Prostate gland (tissue), 2 donors: ENCODE measurements at regions not wholly inside any gene's neighbourhood (a gene's known extent, or its start where the extent isn't known, plus 50 kb on each side); places are given as distances from the start of the nearest gene placed in this dataset.

Experiments used
- POLR2A ChIP-seq: fragments of 450-650 bp; IDR thresholded peaks from one replicate; pipeline ENCODE4 v1.6.1; 2016; ENCODE audit warnings: antibody characterized with exemption, mild to moderate bottlenecking
- POLR2AphosphoS5 ChIP-seq: sonication (generic); formaldehyde crosslinking; IDR thresholded peaks from one replicate; pipeline ENCODE4 v1.6.1; 2017; ENCODE audit warnings: antibody characterized with exemption
- TF ChIP-seq, protein P1 (sequence below), 4 experiments: fragments of 200-600 bp in 2 of 4; fragments of 450-650 bp in 2 of 4; sonication (generic) in 2 of 4; IDR thresholded peaks; 1 replicate in 3 of 4; 2 replicates in 1 of 4; pipeline ENCODE4 v1.5.1; 2016 to 2019; ENCODE audit warnings: antibody characterized with exemption in 4 of 4, mild to moderate bottlenecking in 2 of 4, moderate library complexity in 2 of 4

DNA sequence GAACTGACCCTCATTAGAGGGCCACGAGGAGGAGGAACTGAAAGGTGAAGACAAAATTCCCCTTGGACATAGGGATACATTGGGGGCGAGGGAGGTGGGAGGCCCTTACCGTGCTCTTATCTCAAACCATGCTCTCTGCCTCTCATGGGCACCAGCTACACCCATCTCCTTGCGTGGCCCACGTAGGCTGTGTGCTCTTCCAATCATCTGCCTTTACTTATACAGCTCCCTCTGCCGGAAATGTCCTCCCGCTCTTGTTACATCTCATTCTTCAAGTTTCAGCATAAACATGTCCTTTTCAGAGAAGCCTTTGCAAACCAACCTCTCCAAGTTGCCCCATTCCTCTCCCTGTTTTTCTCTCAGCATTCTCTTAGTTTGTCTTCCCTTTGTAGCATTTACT is 307.8 kb upstream of the PROK2 start:
- TF ChIP-seq POLR2A = no peak
- TF ChIP-seq, protein P1, sequence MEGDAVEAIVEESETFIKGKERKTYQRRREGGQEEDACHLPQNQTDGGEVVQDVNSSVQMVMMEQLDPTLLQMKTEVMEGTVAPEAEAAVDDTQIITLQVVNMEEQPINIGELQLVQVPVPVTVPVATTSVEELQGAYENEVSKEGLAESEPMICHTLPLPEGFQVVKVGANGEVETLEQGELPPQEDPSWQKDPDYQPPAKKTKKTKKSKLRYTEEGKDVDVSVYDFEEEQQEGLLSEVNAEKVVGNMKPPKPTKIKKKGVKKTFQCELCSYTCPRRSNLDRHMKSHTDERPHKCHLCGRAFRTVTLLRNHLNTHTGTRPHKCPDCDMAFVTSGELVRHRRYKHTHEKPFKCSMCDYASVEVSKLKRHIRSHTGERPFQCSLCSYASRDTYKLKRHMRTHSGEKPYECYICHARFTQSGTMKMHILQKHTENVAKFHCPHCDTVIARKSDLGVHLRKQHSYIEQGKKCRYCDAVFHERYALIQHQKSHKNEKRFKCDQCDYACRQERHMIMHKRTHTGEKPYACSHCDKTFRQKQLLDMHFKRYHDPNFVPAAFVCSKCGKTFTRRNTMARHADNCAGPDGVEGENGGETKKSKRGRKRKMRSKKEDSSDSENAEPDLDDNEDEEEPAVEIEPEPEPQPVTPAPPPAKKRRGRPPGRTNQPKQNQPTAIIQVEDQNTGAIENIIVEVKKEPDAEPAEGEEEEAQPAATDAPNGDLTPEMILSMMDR (IDR thresholded peaks at IDR 0.05) = no peak
- no peak for TF ChIP-seq POLR2AphosphoS5
